ENCODE measurements at regions not wholly inside any gene's neighbourhood (a gene's known extent, or its start where the extent isn't known, plus 50 kb on each side); places are given as distances from the start of the nearest gene placed in this dataset.

GRCh38 chr2:121135168-121135853 is 149.7 kb downstream of the TFCP2L1 start:
- Histone ChIP-seq H3K9me3 (ENCODE audit: insufficient read depth, low read depth) (peaks cover 8% of the 10 kb centered on the region), H3K9me2 (ENCODE audit: insufficient read depth) (no peaks in the 10 kb centered on the region), H3K27me3 (ENCODE audit: insufficient read depth, low read depth) (no peaks in the 10 kb centered on the region), H3K27ac (no peak overlapping the region), H3K79me2 (ENCODE audit: low read depth) (no peaks in the 10 kb centered on the region), H2AFZ (no peak overlapping the region), H3K4me3 (no peak overlapping the region), H3K4me2 (no peak overlapping the region), H3K36me3 (ENCODE audit: low read depth) (no peaks in the 10 kb centered on the region), H3K4me1 (replicated peaks; ENCODE audit: insufficient read depth) (0 out of 2 replicates have a peak, but pooled peaks cover 2% of the 10 kb centered on the region), H3F3A (ENCODE audit: insufficient read depth, low read depth) (peaks cover 7% of the 10 kb centered on the region; the same call in 1 of the 2 replicates), H4K20me1 (ENCODE audit: insufficient read depth) (no peaks in the 10 kb centered on the region)
- no peak for TF ChIP-seq CTCF (conservative IDR thresholded peaks at IDR 0.05)
- no peak for TF ChIP-seq EZH2 (IDR thresholded peaks at IDR 0.05; ENCODE audit: low read depth)
- POLR2A ChIA-PET (ENCODE audit: unreplicated experiment), result interaction anchor here (0.6 kb wide), 1 partner anchor 1883 kb away, joined by 3 read pairs; no protein-coding TSS in a partner anchor
- no peak for DNase-seq
- CTCF ChIA-PET, result interaction anchor here (0.6 kb wide), 1 partner anchor 638 kb away, joined by 5 read pairs; no protein-coding TSS in a partner anchor
- BruUV-seq (replicated peaks), result no TSS peak
- intact Hi-C loops (cut with micrococcal nuclease; ENCODE audit: unreplicated experiment), result no loop called here

- CTCF ChIA-PET, result interaction anchor here (0.6 to 0.7 kb wide), 2 partner anchors 8 to 56 kb away, joined by 3 read pairs; no protein-coding TSS in a partner anchor
- no peak for TF ChIP-seq CTCF (conservative IDR thresholded peaks at IDR 0.05)
- no peak for TF ChIP-seq EZH2 (IDR thresholded peaks at IDR 0.05; ENCODE audit: low read depth)
- BruUV-seq (replicated peaks), result no TSS peak
- H3K4me3 ChIP-seq, result no peak overlapping the region
- H2AFZ ChIP-seq, result no peak overlapping the region
- no peaks in the 10 kb centered on the region for H3K27me3 ChIP-seq (ENCODE audit: insufficient read depth, low read depth)
- no peak for DNase-seq
- H3K9me3 ChIP-seq (ENCODE audit: insufficient read depth, low read depth), result peaks cover 9% of the 10 kb centered on the region
- no peaks in the 10 kb centered on the region for H3K79me2 ChIP-seq (ENCODE audit: low read depth)
- POLR2A ChIA-PET (ENCODE audit: unreplicated experiment), result no interaction called here
- H3K4me1 ChIP-seq (replicated peaks; ENCODE audit: insufficient read depth), result peaks cover 12% of the 10 kb centered on the region
- intact Hi-C loops (cut with micrococcal nuclease; ENCODE audit: unreplicated experiment), result no loop called here
- H3K9me2 ChIP-seq (ENCODE audit: insufficient read depth), result no peaks in the 10 kb centered on the region
- no peak overlapping the region for H3K27ac ChIP-seq
- H4K20me1 ChIP-seq (ENCODE audit: insufficient read depth), result no peaks in the 10 kb centered on the region
- no peaks in the 10 kb centered on the region for H3K36me3 ChIP-seq (ENCODE audit: low read depth)
- peaks cover 17% of the 10 kb centered on the region; the same call in 1 of the 2 replicates for H3F3A ChIP-seq (ENCODE audit: insufficient read depth, low read depth)
- H3K4me2 ChIP-seq, result no peak overlapping the region
Observed at GRCh38 chr2:121136323-121136722, 148.7 kb downstream of the TFCP2L1 start.

- no TSS peak for BruUV-seq (replicated peaks)
- H4K20me1 ChIP-seq (ENCODE audit: insufficient read depth), result no peaks in the 10 kb centered on the region
- no peaks in the 10 kb centered on the region for H3K79me2 ChIP-seq (ENCODE audit: low read depth)
- no peak for DNase-seq
- no peak overlapping the region for H3K4me3 ChIP-seq
- peaks cover 20% of the 10 kb centered on the region; the same call in 1 of the 2 replicates for H3F3A ChIP-seq (ENCODE audit: insufficient read depth, low read depth)
- peaks cover 15% of the 10 kb centered on the region for H3K4me1 ChIP-seq (replicated peaks; ENCODE audit: insufficient read depth)
- H3K36me3 ChIP-seq (ENCODE audit: low read depth), result no peaks in the 10 kb centered on the region
- H3K9me3 ChIP-seq (ENCODE audit: insufficient read depth, low read depth), result peaks cover 9% of the 10 kb centered on the region
- no peak overlapping the region for H3K27ac ChIP-seq
- H2AFZ ChIP-seq, result no peak overlapping the region
- intact Hi-C loops (cut with micrococcal nuclease; ENCODE audit: unreplicated experiment), result no loop called here
- POLR2A ChIA-PET (ENCODE audit: unreplicated experiment), result no interaction called here
- no peak overlapping the region for H3K4me2 ChIP-seq
- H3K9me2 ChIP-seq (ENCODE audit: insufficient read depth), result no peaks in the 10 kb centered on the region
- no peaks in the 10 kb centered on the region for H3K27me3 ChIP-seq (ENCODE audit: insufficient read depth, low read depth)
- CTCF ChIA-PET, result no interaction called here
- TF ChIP-seq CTCF (conservative IDR thresholded peaks at IDR 0.05) (no peak), EZH2 (IDR thresholded peaks at IDR 0.05; ENCODE audit: low read depth) (no peak)
Observed at GRCh38 chr2:121137571-121137970, 147.4 kb downstream of the TFCP2L1 start.
